Hematopoietic multipotent progenitor cell treated with erythropoietin and hydrocortisone succinate and interleukin-3 and kit ligand, for 6 days (in vitro differentiated cells): ENCODE measurements at regions not wholly inside any gene's neighbourhood (a gene's known extent, or its start where the extent isn't known, plus 50 kb on each side); places are given as distances from the start of the nearest gene placed in this dataset.

Experiments
- DNase-seq: peaks from one replicate; pipeline ENCODE4 v3.0.0-alpha.2; 2015

DNA sequence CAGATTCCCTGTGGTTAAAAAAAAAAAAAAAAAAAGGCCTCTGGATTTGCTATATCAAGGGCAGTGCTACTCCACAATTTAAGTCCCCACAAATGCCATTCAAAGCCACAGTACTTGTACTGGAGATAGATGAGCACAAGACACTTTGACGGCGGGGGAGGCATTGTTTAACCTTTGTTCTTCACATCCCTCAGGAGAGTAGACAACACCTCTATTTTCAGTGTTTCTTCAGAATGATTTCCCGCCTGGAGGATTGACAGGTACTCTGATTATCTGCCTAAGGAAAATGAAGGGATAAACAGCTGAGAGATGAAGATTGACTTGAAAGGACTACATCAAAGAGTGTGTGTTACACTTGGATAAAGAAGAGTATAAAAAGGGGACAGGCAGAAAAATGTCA is 58.7 kb downstream of the OTOL1 start:
- no peak for DNase-seq

- no peak for DNase-seq
Measured at GRCh38 chr3:161556533-161556932, 59.9 kb downstream of the OTOL1 start.

GRCh38 chr3:161556941-161557340 is 60.3 kb downstream of the OTOL1 start:
- no peak for DNase-seq

- DNase-seq: no peak
Measured at GRCh38 chr3:161557445-161558150, 61.0 kb downstream of the OTOL1 start.

DNA sequence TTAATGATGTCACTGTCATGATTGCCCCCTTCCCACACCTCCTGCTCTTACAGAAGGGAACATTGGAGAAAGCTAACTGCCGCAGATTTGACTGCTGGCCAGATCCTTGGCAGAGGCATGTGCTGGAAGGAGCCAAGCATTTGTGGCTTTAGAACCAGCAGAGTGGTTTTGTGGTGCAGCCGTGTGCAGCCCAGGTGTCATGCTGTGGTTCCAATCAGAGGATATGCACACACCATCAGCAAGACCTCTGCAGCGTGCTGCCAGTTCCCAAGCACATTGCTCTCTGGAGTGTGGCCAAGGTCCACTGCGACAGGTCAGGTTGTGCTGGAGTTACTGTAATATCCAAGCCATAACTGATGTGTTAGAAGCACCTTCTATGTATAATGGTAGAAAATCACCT is 61.6 kb downstream of the OTOL1 start:
- no peak for DNase-seq

DNA sequence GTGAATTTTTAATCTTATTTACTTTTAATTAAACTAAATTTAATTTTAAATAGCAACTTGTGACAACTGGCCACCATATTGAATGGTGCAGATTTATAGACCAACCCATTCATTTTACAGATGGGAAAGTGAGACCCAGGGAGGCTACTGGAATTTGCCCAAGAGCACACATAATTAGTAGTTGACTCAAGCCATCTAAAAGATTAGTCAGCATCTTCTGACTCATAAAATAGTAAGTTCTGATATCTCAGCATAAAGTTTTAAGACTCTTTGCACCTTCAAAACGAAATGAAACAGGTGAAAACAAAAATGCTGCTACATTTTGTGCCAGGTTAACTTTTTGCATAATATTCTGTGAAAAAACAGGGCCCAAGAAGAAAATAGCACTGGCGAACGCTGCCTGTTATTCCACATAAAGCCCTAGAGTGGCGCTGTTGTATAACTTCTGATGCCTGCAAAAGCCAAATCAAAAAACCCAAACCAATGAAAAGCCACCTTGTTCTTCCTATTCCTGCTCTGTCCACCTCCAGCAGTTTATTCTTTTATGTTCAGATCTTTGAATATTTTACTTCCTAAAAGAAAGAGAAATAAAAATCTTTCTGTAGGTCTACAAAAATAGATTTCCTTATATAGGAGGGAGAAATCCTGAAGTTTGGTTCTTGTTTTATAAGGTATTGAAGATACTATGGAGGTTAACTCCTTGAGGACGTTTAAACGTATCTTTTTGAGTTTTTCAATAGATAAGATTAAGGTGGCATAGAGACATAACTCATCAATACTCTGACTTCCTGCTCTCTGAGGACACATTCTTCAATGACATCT is 62.8 kb downstream of the OTOL1 start:
- peak; percentile 76 for DNase-seq

DNA sequence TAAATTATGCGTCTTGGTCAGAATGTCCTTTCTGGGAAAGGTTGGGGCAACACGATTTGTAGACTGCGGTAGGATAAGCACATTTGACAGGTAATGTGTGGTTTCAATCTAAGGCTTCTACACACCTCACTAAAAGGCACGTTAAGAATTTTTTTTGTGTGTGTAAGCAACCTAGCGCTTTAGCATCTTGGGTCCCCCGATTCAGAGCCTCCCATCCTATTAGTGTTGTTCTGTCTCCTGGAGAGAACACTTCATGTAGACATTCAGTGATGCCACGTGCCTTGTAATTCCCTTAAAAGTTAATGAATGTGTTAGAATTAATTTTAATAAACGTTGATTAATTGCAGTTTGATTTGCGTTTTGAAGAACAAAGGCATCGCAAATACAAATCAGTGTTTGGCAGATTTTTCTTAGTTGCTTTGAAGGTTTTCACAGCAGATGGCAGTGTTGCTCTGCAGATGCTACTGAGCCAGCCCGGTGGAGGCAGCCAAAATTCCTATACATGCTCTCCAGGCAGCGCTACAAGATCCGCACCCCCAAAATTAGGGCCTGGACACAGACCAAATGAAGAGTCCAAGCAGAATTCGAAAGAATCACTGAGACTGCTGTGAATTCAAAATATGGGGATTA is 63.5 kb downstream of the OTOL1 start:
- DNase-seq: peak; percentile 73

DNA sequence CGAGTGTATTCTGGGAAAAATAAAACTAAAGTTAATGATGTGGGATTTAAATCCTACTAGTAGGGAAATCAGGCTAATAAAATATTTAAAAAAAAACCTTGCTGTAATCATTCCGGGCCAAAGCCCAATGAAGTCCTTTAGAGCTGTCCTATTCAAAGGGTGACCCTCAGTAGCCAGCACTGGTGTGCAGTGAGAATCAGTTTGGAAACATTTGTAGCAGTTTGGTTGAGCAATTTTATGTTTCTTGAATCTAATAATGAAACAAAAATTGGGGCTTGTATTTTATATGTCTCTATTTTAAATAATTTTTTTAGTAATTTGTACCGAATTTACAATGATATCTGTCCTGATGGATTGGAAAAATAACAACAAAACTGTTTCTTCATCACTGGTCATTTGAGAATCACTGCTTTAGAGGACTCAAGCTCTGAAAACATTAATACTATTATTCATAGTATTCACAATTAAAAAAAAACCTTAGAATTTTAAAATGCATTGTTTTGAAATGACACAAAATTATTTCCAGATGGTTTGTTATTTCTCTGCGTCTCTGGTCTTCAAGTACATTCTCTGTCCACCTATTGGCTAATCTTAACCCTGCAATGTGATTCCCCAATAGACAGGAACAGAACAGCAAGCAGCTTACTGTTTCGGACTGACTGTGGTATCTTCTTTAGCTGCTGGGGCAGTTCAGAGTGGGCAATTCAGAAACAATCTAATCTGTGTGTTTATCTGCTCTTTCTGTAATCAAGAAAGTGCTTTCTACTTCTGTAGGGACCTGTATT is 71.2 kb downstream of the OTOL1 start:
- DNase-seq: no peak

- DNase-seq: no peak
Measured at GRCh38 chr3:161568671-161569070, 72.1 kb downstream of the OTOL1 start.

DNA sequence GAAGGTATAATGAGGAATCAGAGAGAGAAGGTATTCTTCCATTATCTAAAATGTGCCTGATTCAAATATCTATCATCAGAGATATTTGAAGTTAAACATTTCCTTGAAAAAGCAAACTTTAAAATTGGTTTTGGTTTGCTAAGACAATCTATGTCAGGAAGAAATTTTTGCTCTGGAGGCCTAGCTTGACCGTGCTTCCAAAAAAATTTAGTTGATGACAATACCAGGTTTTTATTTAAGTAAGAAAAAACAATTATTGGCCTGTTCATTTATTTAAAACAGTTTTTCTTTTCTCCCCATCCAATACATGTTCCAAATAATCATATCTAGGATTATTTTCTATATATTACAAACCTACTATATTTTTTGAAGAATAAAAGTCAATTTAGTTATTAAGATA is 75.3 kb downstream of the OTOL1 start:
- no peak for DNase-seq

- no peak for DNase-seq
Measured at GRCh38 chr3:161573136-161573535, 76.5 kb downstream of the OTOL1 start.

GRCh38 chr3:161575901-161576300 is 79.3 kb downstream of the OTOL1 start:
- DNase-seq: no peak

GRCh38 chr3:161576311-161576710 is 79.7 kb downstream of the OTOL1 start:
- DNase-seq: no peak

- DNase-seq: no peak
Measured at GRCh38 chr3:161576714-161577510, 80.3 kb downstream of the OTOL1 start.

GRCh38 chr3:161577662-161578061 is 81.1 kb downstream of the OTOL1 start:
- no peak for DNase-seq

- no peak for DNase-seq
Measured at GRCh38 chr3:161579395-161580126, 83.0 kb downstream of the OTOL1 start.

DNA sequence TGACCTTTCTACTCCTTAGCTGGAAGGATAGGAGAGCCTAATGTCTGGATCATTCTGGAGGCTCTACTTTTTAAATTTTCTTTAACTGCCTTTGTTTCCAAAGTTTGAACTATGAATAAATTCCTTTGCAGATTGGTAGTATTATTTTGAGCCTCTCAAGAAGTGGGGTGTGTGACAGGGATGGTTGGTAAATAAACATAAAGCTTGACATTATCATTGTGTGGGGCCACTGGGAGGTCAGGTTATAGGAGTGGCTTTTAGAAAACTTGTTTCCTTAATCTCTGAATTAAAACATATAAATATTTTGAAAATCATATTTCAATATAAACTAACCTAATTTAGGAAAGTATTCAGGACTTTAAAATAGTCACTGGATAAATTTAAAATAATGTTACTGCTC is 89.3 kb downstream of the OTOL1 start:
- DNase-seq: no peak

GRCh38 chr3:161586556-161587235 is 90.1 kb downstream of the OTOL1 start:
- DNase-seq: no peak

GRCh38 chr3:161598639-161599038 is 102.0 kb downstream of the OTOL1 start:
- DNase-seq: peak; percentile 3

DNA sequence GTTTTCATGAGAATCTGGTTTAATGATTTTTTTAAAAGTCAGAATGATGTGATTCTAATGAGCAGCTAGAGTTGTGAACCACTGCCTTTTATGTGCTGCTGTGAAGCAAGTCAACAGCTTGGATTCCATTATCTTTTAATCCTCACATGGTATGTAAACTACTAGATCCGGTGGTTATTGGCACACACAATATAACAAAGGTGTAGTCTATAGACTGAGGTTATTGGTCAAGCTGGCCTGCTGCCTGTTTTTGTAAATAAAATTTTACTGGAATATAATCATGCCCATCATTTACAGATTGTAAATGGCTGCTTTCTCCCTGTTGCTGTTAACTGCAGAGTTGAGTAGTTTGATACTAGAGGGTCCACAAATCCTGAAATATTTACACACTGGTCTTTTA is 103.1 kb downstream of the OTOL1 start:
- DNase-seq: no peak

DNA sequence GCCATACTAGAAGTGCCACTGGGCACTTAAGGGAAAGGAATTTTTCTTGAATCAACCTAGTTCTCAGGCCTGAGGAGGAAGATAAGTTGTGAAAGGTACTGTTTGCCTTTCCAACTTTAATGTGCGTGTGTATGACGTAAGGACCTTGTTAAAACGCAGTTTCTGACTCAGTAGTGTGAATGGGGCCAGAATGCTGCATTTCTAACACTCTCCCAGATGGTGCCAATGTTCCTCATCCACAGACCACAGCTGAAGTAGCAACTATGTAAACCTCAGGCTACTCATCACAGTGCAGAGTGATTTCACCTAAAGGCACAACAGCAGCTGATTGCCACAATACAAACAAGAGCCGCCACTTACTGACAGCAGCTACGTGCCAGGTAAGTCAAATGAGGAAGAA is 103.6 kb downstream of the OTOL1 start:
- no peak for DNase-seq
